ENCODE measurements at regions not wholly inside any gene's neighbourhood (a gene's known extent, or its start where the extent isn't known, plus 50 kb on each side); places are given as distances from the start of the nearest gene placed in this dataset.

DNA sequence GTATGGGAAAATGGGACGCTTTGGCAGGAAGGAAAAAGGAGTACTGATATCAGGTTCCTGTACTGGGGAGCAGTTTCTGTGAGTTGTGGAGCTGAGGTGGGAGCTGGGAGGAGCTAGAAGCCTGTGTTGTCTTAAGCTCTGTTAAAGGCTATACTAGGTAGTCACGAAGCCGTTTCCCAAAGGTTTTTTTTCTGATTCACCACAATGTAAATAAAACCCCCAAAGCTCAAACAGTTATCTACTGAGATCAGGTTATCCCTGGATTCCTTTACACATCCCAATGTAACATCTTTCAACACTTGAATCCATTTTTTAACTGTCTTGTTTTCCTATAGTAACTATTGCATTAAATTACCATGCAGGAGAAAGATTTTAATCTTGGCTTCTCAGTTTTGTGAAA lies 297.4 kb upstream of the SFRP2 start:
- DNase-seq: no peak

- DNase-seq: no peak
Observed at GRCh38 chr4:154084864-154085263, 296.0 kb upstream of the SFRP2 start.

DNA sequence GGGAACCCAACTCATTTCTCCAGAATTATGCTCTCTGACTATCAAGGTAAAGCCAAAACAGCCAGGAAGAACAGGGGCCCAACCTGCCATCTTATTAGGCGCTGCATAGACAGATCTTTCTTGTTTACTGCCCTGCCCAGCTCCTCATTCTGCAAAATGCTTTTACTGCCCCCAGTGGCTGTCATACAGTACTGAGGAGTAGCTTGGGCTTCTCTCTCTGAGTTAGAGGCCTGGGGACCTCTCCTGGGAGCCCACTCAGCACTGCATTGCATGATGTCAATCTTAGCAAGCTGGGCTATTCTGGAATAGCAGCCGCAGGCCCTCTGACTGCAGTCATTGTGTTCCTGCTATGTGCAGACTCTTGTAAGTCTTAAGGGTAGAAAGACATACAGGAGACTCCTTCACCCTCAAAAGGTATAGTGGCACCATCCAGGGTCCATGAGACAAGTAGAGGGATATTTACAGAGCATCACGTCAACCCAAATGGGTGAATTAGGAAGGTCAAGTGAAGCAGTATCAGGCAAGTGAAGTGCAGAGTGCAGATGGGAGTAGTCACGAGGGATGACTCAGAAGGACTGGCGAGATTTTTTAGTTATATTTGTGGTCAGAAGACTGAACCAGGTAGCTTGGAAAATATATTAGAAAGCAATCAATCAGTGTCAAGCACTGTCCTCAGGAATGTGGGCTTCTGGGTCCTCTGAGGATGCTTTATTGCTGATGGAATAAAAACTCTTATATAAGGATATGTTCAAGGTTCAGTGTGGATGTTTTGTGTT lies 294.1 kb upstream of the SFRP2 start:
- DNase-seq: peak in 1 of 2 donors; percentile 1

DNA sequence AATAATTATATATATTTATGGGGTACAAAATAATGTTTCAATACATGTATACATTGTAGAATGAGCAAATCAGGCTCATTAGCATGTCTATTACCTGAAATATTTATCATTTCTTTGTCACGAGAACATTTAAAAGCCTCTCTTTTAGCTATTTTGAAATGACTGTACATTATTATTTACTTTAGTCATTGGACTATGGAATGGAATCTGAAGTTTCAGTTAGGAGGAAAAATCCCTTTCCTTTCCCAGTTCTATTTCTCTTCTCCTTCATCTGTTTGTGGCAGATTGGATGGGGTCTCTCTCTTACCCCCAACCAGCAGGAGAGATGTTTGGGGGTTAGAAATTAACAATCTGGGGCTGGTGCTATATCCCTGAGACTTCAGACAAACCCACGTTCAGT lies 292.5 kb upstream of the SFRP2 start:
- DNase-seq: no peak

DNA sequence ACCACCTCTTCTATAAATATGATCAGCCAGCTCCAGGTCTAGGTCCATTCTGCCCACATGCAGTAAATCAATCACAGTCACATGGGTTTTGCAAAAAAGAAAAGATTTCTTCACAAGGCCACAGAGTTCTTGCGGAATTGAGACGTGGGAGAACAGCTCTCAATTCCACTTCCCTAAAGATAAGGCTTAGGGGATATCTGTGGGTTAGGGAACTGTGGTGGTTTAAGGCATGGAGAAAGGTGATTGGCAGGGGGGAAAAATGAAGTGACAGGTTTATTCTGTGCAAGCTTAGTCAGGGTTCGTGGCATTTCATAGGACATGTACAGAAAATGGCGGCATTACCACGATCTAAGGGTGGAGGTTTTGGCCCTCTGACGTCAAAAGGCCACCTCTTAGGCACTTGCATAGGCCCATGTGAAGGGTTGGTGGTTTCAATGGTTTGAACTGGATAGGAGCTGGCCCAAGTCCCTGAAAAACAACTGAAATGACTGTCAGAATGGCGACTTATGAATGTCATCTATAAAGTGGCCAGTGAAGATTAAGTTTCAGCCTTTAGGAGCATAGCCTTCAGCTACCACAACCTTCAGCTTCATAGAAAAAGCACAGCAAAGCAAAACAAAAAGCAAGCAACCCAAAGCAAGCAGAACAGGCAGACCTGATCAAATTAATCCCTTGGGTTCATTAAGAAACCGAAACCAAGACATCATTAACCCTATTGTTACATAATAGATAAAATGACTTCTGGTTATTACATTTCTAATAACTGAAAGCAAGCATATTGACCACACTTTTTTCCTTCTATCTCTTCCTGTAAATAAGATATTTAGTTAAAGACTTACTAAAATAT lies 289.8 kb upstream of the SFRP2 start:
- DNase-seq: no peak

- no peak for DNase-seq
Observed at GRCh38 chr4:154076921-154077320, 288.0 kb upstream of the SFRP2 start.

DNA sequence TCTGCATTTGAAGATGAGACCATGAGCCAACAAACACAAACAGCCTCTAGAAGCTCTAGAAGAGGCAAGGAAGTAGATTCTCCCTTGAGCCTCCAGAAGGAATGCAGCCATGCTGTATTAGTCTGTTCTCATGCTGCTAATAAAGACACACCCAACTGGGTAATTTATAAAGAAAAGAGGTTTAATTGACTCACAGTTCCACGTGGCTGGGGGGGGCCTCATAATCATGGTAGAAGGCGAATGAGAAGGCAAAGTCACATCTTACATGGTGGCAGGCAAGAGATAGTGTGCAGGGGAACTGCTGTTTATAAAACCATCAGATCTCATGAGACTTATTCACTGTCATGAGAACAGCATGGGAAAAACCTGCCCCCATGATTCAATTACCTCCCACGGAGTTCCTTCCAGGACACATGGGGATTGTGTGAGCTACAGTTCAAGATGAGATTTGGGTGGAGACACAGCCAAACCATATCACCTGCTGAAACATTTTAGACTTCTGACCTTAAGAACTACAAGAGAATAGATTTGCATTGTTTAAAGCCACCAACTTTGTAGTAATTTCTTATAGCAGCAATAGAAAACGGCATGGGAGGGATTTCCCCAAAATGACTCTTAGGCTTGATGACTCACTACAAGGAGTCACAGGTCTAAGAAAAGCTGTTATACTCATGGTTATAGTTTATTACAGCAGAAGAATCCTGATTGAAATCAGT lies 284.4 kb upstream of the SFRP2 start:
- peak in 1 of 2 donors; percentile 6 for DNase-seq

DNA sequence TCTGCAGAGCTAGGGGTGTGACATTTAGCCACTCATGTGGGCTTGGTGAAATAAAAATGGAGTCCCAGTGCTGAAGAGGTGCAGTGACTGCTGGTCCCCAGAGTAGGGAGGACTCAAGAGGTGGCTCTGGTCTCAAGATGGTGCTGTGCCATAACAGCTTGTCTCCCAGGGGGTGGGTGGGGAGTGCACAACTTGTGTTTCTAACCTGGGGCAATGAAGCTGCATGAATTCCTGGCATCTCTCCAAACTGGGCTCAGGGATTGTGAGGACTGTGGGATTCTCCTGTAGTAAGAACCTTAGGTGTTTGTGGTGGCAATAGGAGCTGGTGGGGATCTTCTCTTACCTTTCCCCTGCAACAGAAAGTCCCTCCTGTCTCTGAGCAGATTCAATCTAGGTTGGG lies 278.9 kb upstream of the SFRP2 start:
- no peak for DNase-seq

GRCh38 chr4:154065368-154065767 lies 276.5 kb upstream of the SFRP2 start:
- DNase-seq: no peak

DNA sequence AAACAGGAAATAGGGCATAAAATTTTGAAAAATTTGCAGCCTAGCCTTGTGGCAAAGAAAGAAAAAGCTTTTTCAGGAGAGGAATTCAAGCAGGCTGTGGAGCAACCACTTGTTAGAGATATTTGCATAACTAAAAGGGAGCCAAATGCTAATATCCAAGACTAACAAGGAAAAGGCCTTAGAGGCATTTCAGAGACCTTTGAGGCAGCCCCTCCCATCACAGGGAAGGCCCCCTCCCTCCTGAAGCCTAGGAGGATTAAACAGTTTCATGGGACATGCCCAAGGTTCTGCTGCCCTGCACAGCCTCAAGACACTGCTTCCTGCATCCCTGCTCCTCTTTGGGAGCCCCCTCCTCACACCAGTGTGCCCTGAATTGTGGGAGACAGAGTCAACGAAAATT lies 275.4 kb upstream of the SFRP2 start:
- no peak for DNase-seq

DNA sequence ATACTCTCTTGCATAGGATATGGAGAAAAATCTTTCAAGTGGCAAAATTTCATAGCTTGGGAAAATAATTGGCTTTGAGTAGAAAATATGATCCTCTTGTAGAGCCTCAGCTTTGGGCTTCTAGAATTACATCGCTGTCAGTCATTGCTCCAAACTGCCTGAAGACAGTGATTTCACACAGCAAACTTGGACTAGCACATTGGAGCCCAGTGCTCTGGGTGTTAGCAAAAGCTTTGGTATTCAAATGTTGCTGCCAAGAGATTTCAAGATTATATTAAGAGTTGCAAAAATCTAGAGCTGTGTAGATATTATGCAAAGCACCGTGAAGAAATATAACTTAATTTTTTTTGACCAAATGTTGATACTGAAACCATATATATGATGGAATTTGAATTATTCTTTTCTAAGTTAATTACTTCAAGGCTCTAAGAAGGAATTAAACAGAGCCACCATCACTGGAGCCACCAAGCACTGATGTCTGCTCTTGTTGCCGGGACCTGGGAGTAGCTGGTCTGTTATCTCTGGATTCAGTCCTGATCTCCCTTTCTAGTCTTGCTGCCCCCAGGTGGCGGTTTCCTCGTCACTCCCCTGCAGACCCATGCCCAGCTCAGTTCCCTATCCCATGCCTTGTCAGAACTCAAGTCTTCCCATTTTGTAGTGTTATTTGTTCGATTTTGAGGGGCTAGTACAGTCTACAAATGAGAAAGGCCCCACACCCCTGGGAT lies 260.7 kb upstream of the SFRP2 start:
- DNase-seq: peak in 1 of 2 donors; percentile 6

DNA sequence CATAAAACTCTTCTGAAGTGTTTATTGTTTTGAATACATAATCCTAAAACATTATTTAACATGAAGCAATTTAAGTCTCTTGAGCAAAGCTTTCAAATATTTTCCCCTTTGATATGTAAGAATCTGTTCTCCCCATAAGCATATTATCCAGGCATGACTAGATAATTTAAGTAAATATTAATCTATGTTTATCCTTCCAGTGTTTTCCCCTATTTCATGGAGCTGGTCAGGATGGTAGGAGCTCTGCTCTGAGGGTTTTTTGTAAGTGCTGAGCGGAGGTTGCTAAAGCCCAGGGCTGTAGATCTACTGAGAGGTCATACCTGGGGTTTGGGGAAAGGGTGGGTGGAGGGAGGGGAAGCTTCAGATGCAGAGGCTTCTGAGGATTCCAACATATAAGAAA lies 258.9 kb upstream of the SFRP2 start:
- no peak for DNase-seq

- no peak for DNase-seq
Observed at GRCh38 chr4:154044742-154045485, 256.0 kb upstream of the SFRP2 start.

GRCh38 chr4:154044108-154044531 lies 255.2 kb upstream of the SFRP2 start:
- no peak for DNase-seq

- no peak for DNase-seq
Observed at GRCh38 chr4:154041640-154042039, 252.8 kb upstream of the SFRP2 start.

GRCh38 chr4:154039435-154040343 lies 250.8 kb upstream of the SFRP2 start:
- DNase-seq: no peak

DNA sequence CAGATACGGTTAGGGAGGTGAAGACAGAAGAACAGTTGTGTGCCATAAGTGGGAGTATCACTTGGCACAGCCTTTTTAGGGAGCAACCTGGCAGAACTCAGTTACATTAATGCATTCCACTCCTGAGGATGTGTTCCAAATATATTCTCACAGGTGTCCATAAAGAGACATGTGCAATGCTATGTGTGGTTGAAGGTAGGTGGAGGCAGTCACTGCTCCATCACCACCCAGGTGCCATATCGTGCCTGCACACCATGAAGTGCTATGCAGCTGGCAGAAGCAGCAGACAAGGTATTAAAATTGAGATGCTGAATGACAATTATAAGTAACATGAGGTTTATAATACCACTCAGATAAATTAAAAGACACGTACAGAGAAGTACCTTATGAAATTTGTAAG lies 248.0 kb upstream of the SFRP2 start:
- DNase-seq: no peak

DNA sequence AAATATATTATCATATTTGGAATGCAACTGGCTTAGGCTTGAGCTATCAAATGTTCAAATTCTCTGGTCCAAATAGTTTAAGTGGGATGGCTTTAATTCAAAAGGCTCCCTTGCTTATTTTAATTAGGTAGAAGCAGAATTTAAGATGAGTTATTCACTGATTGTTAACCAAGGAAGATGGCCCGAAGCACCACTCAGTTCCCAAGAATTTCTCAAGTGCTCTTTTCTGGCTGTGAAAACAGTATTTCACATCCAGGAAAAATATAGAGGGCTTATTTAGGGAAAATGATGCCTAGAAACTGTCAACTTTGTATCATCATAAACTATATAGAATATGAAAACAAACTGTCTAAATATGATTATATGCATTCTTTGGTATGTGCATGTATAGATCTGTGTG lies 246.5 kb upstream of the SFRP2 start:
- no peak for DNase-seq

DNA sequence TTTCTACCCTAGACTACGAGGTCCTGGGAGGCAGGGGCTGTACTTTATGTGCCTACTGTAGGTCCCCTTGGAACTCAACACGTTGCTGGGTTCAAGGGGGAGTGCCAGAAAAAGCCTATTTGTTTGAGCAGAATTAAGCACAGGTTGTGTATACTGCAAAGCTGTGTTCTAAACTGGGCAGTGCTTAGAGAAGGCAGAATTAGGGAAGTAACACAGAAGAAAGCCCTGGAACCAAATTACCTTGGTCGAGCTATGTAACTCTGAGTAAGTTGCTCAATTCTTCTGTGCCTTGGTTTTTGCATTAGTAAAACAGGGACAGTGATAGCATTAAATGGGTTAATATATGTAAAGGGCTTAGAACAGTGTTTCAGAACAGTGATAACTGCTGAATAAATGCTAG lies 245.0 kb upstream of the SFRP2 start:
- DNase-seq: no peak

DNA sequence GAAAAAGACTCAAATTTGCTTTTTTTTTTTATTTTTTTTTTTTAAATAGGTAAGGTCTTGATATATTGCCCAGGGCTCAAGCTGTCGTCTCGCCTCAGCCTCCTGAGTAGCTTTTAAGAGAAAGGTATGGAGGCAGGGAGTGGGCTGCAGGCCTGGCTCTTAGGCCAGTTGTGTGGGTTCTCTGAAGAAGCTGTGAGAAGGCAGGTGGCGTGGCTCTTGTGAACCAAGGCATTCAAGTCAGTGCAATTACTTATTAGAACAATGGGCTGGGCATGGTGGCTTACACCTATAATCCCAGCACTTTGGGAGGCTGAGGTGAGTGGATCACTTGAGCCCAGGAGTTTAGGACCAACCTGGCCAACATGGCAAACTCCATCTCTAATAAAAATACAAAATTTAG lies 244.0 kb upstream of the SFRP2 start:
- DNase-seq: no peak

DNA sequence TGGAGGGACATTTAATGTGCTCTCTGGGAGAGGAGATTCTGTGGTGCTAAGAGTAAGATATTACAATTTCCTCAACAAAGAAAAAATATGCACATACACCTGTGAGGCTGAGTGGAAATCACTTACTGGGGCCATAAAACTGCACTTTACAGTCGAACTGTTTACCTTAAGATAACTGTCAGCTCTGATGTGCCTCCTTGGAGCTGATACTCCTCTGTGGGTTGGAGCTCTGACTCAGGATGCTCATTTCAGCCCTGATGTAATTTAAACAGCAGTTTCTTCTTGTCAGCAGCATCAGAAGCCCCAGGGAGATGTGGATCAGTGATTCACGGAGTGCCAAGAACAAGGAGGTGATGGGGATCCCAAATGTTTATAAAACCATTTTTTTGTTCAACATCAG lies 241.9 kb upstream of the SFRP2 start:
- no peak for DNase-seq
